Testis (tissue), 2 donors: ENCODE measurements at regions not wholly inside any gene's neighbourhood (a gene's known extent, or its start where the extent isn't known, plus 50 kb on each side); places are given as distances from the start of the nearest gene placed in this dataset.

ENCODE experiments used
- POLR2A ChIP-seq: fragments of 450-650 bp; IDR thresholded peaks from one replicate; pipeline ENCODE4 v1.6.1; 2017; ENCODE audit warnings: antibody characterized with exemption, mild to moderate bottlenecking, moderate library complexity
- TF ChIP-seq, protein P1 (sequence below), 3 experiments: fragments of 450-650 bp in 2 of 3; fragments of 200-600 bp in 1 of 3; sonication (generic) in 1 of 3; IDR thresholded peaks; one replicate each; pipeline ENCODE4 v1.5.1; 2016 to 2019; ENCODE audit warnings: antibody characterized with exemption in 3 of 3, mild to moderate bottlenecking in 2 of 3, moderate library complexity in 1 of 3

DNA sequence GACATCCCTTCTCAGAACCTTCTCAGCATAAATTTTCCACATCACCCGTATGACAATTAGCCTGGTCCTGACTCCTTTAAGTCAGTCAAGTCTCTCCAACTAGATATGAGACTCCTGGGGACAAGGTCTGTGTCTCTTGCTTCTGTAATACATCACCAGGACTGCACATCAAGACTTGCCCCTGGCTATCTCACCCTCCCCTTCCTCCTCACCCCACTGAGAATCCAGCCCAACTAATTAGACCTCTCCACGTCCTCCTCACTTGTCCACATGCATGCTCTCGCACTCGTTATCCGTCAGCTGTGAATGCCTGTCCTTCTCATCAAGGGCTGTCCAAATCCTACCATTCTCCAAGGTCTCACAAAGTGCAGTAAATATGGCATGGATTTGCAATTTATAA lies 542.8 kb downstream of the PTPRU start:
- TF ChIP-seq, protein P1, sequence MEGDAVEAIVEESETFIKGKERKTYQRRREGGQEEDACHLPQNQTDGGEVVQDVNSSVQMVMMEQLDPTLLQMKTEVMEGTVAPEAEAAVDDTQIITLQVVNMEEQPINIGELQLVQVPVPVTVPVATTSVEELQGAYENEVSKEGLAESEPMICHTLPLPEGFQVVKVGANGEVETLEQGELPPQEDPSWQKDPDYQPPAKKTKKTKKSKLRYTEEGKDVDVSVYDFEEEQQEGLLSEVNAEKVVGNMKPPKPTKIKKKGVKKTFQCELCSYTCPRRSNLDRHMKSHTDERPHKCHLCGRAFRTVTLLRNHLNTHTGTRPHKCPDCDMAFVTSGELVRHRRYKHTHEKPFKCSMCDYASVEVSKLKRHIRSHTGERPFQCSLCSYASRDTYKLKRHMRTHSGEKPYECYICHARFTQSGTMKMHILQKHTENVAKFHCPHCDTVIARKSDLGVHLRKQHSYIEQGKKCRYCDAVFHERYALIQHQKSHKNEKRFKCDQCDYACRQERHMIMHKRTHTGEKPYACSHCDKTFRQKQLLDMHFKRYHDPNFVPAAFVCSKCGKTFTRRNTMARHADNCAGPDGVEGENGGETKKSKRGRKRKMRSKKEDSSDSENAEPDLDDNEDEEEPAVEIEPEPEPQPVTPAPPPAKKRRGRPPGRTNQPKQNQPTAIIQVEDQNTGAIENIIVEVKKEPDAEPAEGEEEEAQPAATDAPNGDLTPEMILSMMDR (IDR thresholded peaks at IDR 0.05) = no peak
- no peak for TF ChIP-seq POLR2A
